ENCODE measurements at regions not wholly inside any gene's neighbourhood (a gene's known extent, or its start where the extent isn't known, plus 50 kb on each side); places are given as distances from the start of the nearest gene placed in this dataset.

GRCh38 chr12:132391326-132392041, 62.1 kb upstream of the GALNT9 start:
- TF ChIP-seq FOXP2 (optimal IDR thresholded peaks at IDR 0.05; ENCODE audit: borderline replicate concordance, extremely low read depth, extremely low read length, insufficient read depth): no peak
- no peak for TF ChIP-seq POLR2AphosphoS5 (IDR thresholded peaks at IDR 0.05; ENCODE audit: low read depth, low read length)
- no peak for TF ChIP-seq SIN3A (IDR thresholded peaks at IDR 0.05; ENCODE audit: borderline replicate concordance, insufficient read depth, low read length)
- TF ChIP-seq REST (IDR thresholded peaks at IDR 0.05; ENCODE audit: insufficient read depth in 1 of 2, low read depth in 2 of 2, low read length in 2 of 2): no peak
- no peak for TF ChIP-seq TAF1 (IDR thresholded peaks at IDR 0.05; ENCODE audit: borderline replicate concordance, insufficient read depth, low read length)

GRCh38 chr12:132390287-132391076, 61.1 kb upstream of the GALNT9 start:
- TF ChIP-seq SIN3A (IDR thresholded peaks at IDR 0.05; ENCODE audit: borderline replicate concordance, insufficient read depth, low read length): no peak
- TF ChIP-seq POLR2AphosphoS5 (IDR thresholded peaks at IDR 0.05; ENCODE audit: low read depth, low read length): no peak
- TF ChIP-seq REST (IDR thresholded peaks at IDR 0.05; ENCODE audit: insufficient read depth in 1 of 2, low read depth in 2 of 2, low read length in 2 of 2): no peak
- no peak for TF ChIP-seq TAF1 (IDR thresholded peaks at IDR 0.05; ENCODE audit: borderline replicate concordance, insufficient read depth, low read length)
- no peak for TF ChIP-seq FOXP2 (optimal IDR thresholded peaks at IDR 0.05; ENCODE audit: borderline replicate concordance, extremely low read depth, extremely low read length, insufficient read depth)

GRCh38 chr12:132389526-132390286, 60.3 kb upstream of the GALNT9 start:
- TF ChIP-seq REST (IDR thresholded peaks at IDR 0.05; ENCODE audit: insufficient read depth in 1 of 2, low read depth in 2 of 2, low read length in 2 of 2): no peak
- TF ChIP-seq SIN3A (IDR thresholded peaks at IDR 0.05; ENCODE audit: borderline replicate concordance, insufficient read depth, low read length): no peak
- TF ChIP-seq POLR2AphosphoS5 (IDR thresholded peaks at IDR 0.05; ENCODE audit: low read depth, low read length): no peak
- no peak for TF ChIP-seq TAF1 (IDR thresholded peaks at IDR 0.05; ENCODE audit: borderline replicate concordance, insufficient read depth, low read length)
- TF ChIP-seq FOXP2 (optimal IDR thresholded peaks at IDR 0.05; ENCODE audit: borderline replicate concordance, extremely low read depth, extremely low read length, insufficient read depth): no peak

GRCh38 chr12:132389026-132389425, 59.6 kb upstream of the GALNT9 start:
- no peak for TF ChIP-seq TAF1 (IDR thresholded peaks at IDR 0.05; ENCODE audit: borderline replicate concordance, insufficient read depth, low read length)
- TF ChIP-seq SIN3A (IDR thresholded peaks at IDR 0.05; ENCODE audit: borderline replicate concordance, insufficient read depth, low read length): no peak
- no peak for TF ChIP-seq FOXP2 (optimal IDR thresholded peaks at IDR 0.05; ENCODE audit: borderline replicate concordance, extremely low read depth, extremely low read length, insufficient read depth)
- TF ChIP-seq REST (IDR thresholded peaks at IDR 0.05; ENCODE audit: insufficient read depth in 1 of 2, low read depth in 2 of 2, low read length in 2 of 2): no peak
- no peak for TF ChIP-seq POLR2AphosphoS5 (IDR thresholded peaks at IDR 0.05; ENCODE audit: low read depth, low read length)
